Tibial nerve (tissue), 4 donors: ENCODE measurements at regions not wholly inside any gene's neighbourhood (a gene's known extent, or its start where the extent isn't known, plus 50 kb on each side); places are given as distances from the start of the nearest gene placed in this dataset.

Experiments
- EP300 ChIP-seq, 2 donors: sonication (generic); formaldehyde crosslinking; IDR thresholded peaks; one replicate each; pipeline ENCODE4 v1.6.1; 2017; ENCODE audit warnings: antibody characterized with exemption in 2 of 2, mild to moderate bottlenecking in 1 of 2
- POLR2A ChIP-seq, 2 donors: fragments of 450-650 bp; IDR thresholded peaks; one replicate each; pipeline ENCODE4 v1.6.1; 2017; ENCODE audit warnings: antibody characterized with exemption in 2 of 2, mild to moderate bottlenecking in 2 of 2, moderate library complexity in 2 of 2
- TF ChIP-seq, protein P1 (sequence below), 5 experiments: fragments of 200-600 bp in 3 of 5; fragments of 450-650 bp in 2 of 5; sonication (generic) in 3 of 5; IDR thresholded peaks; one replicate each; pipeline ENCODE4 v1.5.1; 2016 to 2019; ENCODE audit warnings: antibody characterized with exemption in 5 of 5, mild to moderate bottlenecking in 3 of 5, moderate library complexity in 2 of 5

DNA sequence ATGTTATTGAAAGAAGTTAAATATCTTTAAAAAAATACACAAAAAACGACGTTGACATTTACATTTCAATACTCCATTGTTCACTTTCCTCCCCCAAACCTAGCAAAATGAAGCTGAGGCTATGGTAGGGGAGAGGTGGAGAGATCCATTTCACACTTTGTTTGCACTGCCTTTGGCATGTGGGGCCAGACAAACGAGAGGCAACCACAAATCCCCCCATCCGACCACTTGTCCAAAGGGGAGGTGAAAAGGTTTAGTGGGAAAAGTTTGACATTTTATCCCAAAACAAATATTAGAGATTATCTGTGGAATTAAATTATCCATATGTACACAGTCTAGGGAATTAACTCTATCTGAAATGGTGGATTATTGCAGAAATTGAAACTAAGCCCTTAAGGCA is 261.7 kb upstream of the FIGN start:
- TF ChIP-seq POLR2A (IDR thresholded peaks at IDR 0.05) = no peak
- TF ChIP-seq EP300 (IDR thresholded peaks at IDR 0.05) = no peak
- TF ChIP-seq, protein P1, sequence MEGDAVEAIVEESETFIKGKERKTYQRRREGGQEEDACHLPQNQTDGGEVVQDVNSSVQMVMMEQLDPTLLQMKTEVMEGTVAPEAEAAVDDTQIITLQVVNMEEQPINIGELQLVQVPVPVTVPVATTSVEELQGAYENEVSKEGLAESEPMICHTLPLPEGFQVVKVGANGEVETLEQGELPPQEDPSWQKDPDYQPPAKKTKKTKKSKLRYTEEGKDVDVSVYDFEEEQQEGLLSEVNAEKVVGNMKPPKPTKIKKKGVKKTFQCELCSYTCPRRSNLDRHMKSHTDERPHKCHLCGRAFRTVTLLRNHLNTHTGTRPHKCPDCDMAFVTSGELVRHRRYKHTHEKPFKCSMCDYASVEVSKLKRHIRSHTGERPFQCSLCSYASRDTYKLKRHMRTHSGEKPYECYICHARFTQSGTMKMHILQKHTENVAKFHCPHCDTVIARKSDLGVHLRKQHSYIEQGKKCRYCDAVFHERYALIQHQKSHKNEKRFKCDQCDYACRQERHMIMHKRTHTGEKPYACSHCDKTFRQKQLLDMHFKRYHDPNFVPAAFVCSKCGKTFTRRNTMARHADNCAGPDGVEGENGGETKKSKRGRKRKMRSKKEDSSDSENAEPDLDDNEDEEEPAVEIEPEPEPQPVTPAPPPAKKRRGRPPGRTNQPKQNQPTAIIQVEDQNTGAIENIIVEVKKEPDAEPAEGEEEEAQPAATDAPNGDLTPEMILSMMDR (IDR thresholded peaks at IDR 0.05) = no peak
